Transverse colon (tissue), 4 donors: ENCODE measurements at regions not wholly inside any gene's neighbourhood (a gene's known extent, or its start where the extent isn't known, plus 50 kb on each side); places are given as distances from the start of the nearest gene placed in this dataset.

Experiments
- DNase-seq: peaks from one replicate; pipeline ENCODE4 v3.0.0-alpha.2; 2019
- H3K27ac ChIP-seq, 4 donors: fragments of 200-600 bp; sonication (generic); 2 replicates each; pipeline ENCODE4 v1.5.1; 2016 to 2018; ENCODE audit warnings: inconsistent platforms in 4 of 4
- H3K27me3 ChIP-seq: fragments of 200-600 bp; sonication (generic); 2 replicates; pipeline ENCODE4 v1.5.1; 2017; ENCODE audit warnings: inconsistent platforms
- H3K36me3 ChIP-seq, 4 donors: fragments of 200-600 bp; sonication (generic); 2 replicates each; pipeline ENCODE4 v1.5.1; 2017 to 2019; ENCODE audit warnings: inconsistent platforms in 4 of 4
- H3K4me1 ChIP-seq, 4 donors: fragments of 200-600 bp; sonication (generic); 2 replicates each; pipeline ENCODE4 v1.5.1; 2017 to 2020; ENCODE audit warnings: inconsistent platforms in 4 of 4
- H3K4me3 ChIP-seq, 4 donors: fragments of 200-600 bp; sonication (generic); 1 replicate in 1 of 4; 2 replicates in 3 of 4; pipeline versions ENCODE4 v1.5.1 to v1.6.1; 2017 to 2019; ENCODE audit warnings: inconsistent platforms in 4 of 4
- H3K9me3 ChIP-seq, 2 donors: fragments of 200-600 bp; sonication (generic); 2 replicates each; pipeline ENCODE4 v1.5.1; 2017 to 2019; ENCODE audit warnings: inconsistent platforms in 2 of 2
- CTCF ChIP-seq, 5 experiments: fragments of 200-600 bp in 3 of 5; fragments of 450-650 bp in 2 of 5; sonication (generic) in 3 of 5; IDR thresholded peaks; 1 replicate in 2 of 5; 2 replicates in 3 of 5; pipeline ENCODE4 v1.5.1; 2016 to 2017; ENCODE audit warnings: antibody characterized with exemption in 5 of 5, inconsistent platforms in 3 of 5, mild to moderate bottlenecking in 2 of 5, moderate library complexity in 1 of 5
- EP300 ChIP-seq: sonication (generic); formaldehyde crosslinking; IDR thresholded peaks from one replicate; pipeline ENCODE4 v1.6.1; 2017; ENCODE audit warnings: antibody characterized with exemption, low read depth
- POLR2A ChIP-seq: fragments of 450-650 bp; IDR thresholded peaks from one replicate; pipeline ENCODE4 v1.6.1; 2016; ENCODE audit warnings: antibody characterized with exemption, mild to moderate bottlenecking, moderate library complexity
- POLR2AphosphoS5 ChIP-seq, 3 donors: sonication (generic); formaldehyde crosslinking; IDR thresholded peaks; one replicate each; pipeline ENCODE4 v1.6.1; 2016; ENCODE audit warnings: antibody characterized with exemption in 3 of 3
- WGBS, 2 donors: methylation state at CpG; one replicate each; pipeline ENCODE4 v1.1.5; 2018; ENCODE audit warnings: low coverage in 1 of 2; 5-methylcytosine and 5-hydroxymethylcytosine counted together
- in situ Hi-C, 4 donors: fragments of 200-750 bp; cut with MboI; loops; one replicate each; pipeline versions ENCODE4 v1.15.0 to v1.15.1; 2017; ENCODE audit warnings: low sequenced_read_pairs in 3 of 4, low pct_ligation_motif_present in 1 of 4, low pct_unique_long_range_greater_than_20kb in 1 of 4
- intact Hi-C: fragments of 100-400 bp; cut with DNase I; formaldehyde crosslinking; loops from one replicate; pipeline ENCODE4 v1.15.1; 2023; ENCODE audit warnings: low total_unique reads

- 84 to 85% methylated on average over 3 of the region's 3 CpGs for WGBS, 2 donors
- H3K4me1 ChIP-seq = no peaks in the 10 kb centered on the region
- intact Hi-C loops = no loop called here
- H3K27ac ChIP-seq = no peak overlapping the region
- no peak for DNase-seq
- no peak overlapping the region for H3K4me3 ChIP-seq
- H3K27me3 ChIP-seq = no peaks in the 10 kb centered on the region
- TF ChIP-seq EP300 (no peak), POLR2A (no peak), CTCF (IDR thresholded peaks at IDR 0.05) (no peak), POLR2AphosphoS5 (IDR thresholded peaks at IDR 0.05) (no peak)
- no peaks in the 10 kb centered on the region for H3K36me3 ChIP-seq
- in situ Hi-C loops = no loop called here
- H3K9me3 ChIP-seq = no peaks in the 10 kb centered on the region
These were observed 169.5 kb upstream of the SSTR1 start for GRCh38 chr14:38038171-38038570.

GRCh38 chr14:38038986-38039385 lies 168.7 kb upstream of the SSTR1 start:
- Histone ChIP-seq H3K9me3 (no peaks in the 10 kb centered on the region), H3K4me3 (no peak overlapping the region), H3K27ac (no peak overlapping the region), H3K27me3 (no peaks in the 10 kb centered on the region), H3K36me3 (no peaks in the 10 kb centered on the region), H3K4me1 (no peaks in the 10 kb centered on the region)
- no peak for DNase-seq
- TF ChIP-seq POLR2A = no peak
- no peak for TF ChIP-seq CTCF (IDR thresholded peaks at IDR 0.05)
- TF ChIP-seq EP300 = no peak
- TF ChIP-seq POLR2AphosphoS5 (IDR thresholded peaks at IDR 0.05) = no peak
- intact Hi-C loops = no loop called here
- in situ Hi-C loops = no loop called here
- 62 to 65% methylated on average over 5 of the region's 5 CpGs for WGBS, 2 donors

GRCh38 chr14:38039496-38039895 lies 168.2 kb upstream of the SSTR1 start:
- Histone ChIP-seq H3K27ac (no peak overlapping the region), H3K36me3 (no peaks in the 10 kb centered on the region), H3K9me3 (no peaks in the 10 kb centered on the region), H3K4me3 (no peak overlapping the region), H3K4me1 (no peaks in the 10 kb centered on the region), H3K27me3 (no peaks in the 10 kb centered on the region)
- intact Hi-C loops = no loop called here
- WGBS, 2 donors = 72 to 100% methylated on average over 1 to 2 of the region's 2 CpGs
- in situ Hi-C loops = no loop called here
- no peak for TF ChIP-seq EP300
- TF ChIP-seq POLR2AphosphoS5 (IDR thresholded peaks at IDR 0.05) = no peak
- no peak for TF ChIP-seq CTCF (IDR thresholded peaks at IDR 0.05)
- no peak for TF ChIP-seq POLR2A
- DNase-seq = no peak

- Histone ChIP-seq H3K27ac (no peak overlapping the region), H3K4me1 (no peaks in the 10 kb centered on the region), H3K36me3 (no peaks in the 10 kb centered on the region), H3K9me3 (no peaks in the 10 kb centered on the region), H3K27me3 (no peaks in the 10 kb centered on the region), H3K4me3 (no peak overlapping the region)
- no peak for TF ChIP-seq CTCF (IDR thresholded peaks at IDR 0.05)
- TF ChIP-seq POLR2AphosphoS5 (IDR thresholded peaks at IDR 0.05) = no peak
- TF ChIP-seq EP300 = no peak
- TF ChIP-seq POLR2A = no peak
- WGBS, 2 donors = 59% methylated on average over 1 of the region's 1 CpG; no CpG with 5 or more reads in 1 of the 2 donors
- in situ Hi-C loops = no loop called here
- intact Hi-C loops = no loop called here
- DNase-seq = no peak
These were observed 167.3 kb upstream of the SSTR1 start for GRCh38 chr14:38040411-38040810.
